ENCODE measurements at regions not wholly inside any gene's neighbourhood (a gene's known extent, or its start where the extent isn't known, plus 50 kb on each side); places are given as distances from the start of the nearest gene placed in this dataset.

DNA sequence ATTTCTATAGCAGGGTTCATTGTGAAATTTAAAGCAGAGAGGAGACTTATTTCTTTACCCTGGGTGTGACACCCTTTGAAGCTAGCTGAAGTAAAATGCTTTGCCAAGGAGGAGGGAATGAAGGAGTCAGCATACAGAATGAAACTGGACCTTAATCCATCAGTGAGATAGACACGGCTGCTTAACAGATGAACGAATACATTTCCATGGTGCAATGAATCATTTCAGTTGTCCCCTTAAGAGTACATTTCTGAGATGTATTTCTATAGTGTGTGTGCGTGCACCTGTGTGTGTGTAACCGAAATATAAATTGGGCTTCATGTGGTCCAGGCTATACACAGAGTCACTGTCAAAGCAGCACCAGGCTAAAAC lies 73.8 kb upstream of the CD93 start:
- no peak for DNase-seq
- Histone ChIP-seq H3K9ac (ENCODE audit: low read depth in 2 of 2, low read length in 2 of 2) (no peak overlapping the region), H3K27ac (no peak overlapping the region), H3K4me1 (peaks cover 21% of the 10 kb centered on the region), H3K36me3 (no peaks in the 10 kb centered on the region), H3K9me3 (no peaks in the 10 kb centered on the region), H3K4me3 (no peak overlapping the region), H3K27me3 (no peaks in the 10 kb centered on the region)
- TF ChIP-seq, protein P1, sequence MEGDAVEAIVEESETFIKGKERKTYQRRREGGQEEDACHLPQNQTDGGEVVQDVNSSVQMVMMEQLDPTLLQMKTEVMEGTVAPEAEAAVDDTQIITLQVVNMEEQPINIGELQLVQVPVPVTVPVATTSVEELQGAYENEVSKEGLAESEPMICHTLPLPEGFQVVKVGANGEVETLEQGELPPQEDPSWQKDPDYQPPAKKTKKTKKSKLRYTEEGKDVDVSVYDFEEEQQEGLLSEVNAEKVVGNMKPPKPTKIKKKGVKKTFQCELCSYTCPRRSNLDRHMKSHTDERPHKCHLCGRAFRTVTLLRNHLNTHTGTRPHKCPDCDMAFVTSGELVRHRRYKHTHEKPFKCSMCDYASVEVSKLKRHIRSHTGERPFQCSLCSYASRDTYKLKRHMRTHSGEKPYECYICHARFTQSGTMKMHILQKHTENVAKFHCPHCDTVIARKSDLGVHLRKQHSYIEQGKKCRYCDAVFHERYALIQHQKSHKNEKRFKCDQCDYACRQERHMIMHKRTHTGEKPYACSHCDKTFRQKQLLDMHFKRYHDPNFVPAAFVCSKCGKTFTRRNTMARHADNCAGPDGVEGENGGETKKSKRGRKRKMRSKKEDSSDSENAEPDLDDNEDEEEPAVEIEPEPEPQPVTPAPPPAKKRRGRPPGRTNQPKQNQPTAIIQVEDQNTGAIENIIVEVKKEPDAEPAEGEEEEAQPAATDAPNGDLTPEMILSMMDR (IDR thresholded peaks at IDR 0.05): no peak
- intact Hi-C loops (cut with DNase I): no loop called here

- no peak overlapping the region for H3K9ac ChIP-seq (ENCODE audit: low read depth in 2 of 2, low read length in 2 of 2)
- no peaks in the 10 kb centered on the region for H3K9me3 ChIP-seq
- no peaks in the 10 kb centered on the region for H3K27me3 ChIP-seq
- TF ChIP-seq, protein P1 (IDR thresholded peaks at IDR 0.05): no peak
- DNase-seq: no peak
- no peak overlapping the region for H3K27ac ChIP-seq
- no peaks in the 10 kb centered on the region for H3K36me3 ChIP-seq
- intact Hi-C loops (cut with DNase I): no loop called here
- H3K4me3 ChIP-seq: no peak overlapping the region
- H3K4me1 ChIP-seq: peaks cover 15% of the 10 kb centered on the region
Observed at GRCh38 chr20:23159256-23159946, 73.3 kb upstream of the CD93 start.

GRCh38 chr20:23157734-23158133 lies 71.6 kb upstream of the CD93 start:
- no peak overlapping the region for H3K27ac ChIP-seq
- H3K4me1 ChIP-seq: peaks cover 10% of the 10 kb centered on the region
- TF ChIP-seq, protein P1 (IDR thresholded peaks at IDR 0.05): no peak
- intact Hi-C loops (cut with DNase I): no loop called here
- no peak overlapping the region for H3K9ac ChIP-seq (ENCODE audit: low read depth in 2 of 2, low read length in 2 of 2)
- H3K9me3 ChIP-seq: no peaks in the 10 kb centered on the region
- H3K36me3 ChIP-seq: no peaks in the 10 kb centered on the region
- H3K27me3 ChIP-seq: no peaks in the 10 kb centered on the region
- H3K4me3 ChIP-seq: no peak overlapping the region
- no peak for DNase-seq

- H3K36me3 ChIP-seq: no peaks in the 10 kb centered on the region
- intact Hi-C loops (cut with DNase I): no loop called here
- no peak overlapping the region for H3K4me3 ChIP-seq
- H3K27me3 ChIP-seq: no peaks in the 10 kb centered on the region
- no peak overlapping the region for H3K9ac ChIP-seq (ENCODE audit: low read depth in 2 of 2, low read length in 2 of 2)
- H3K4me1 ChIP-seq: peaks cover 10% of the 10 kb centered on the region
- no peak overlapping the region for H3K27ac ChIP-seq
- TF ChIP-seq, protein P1 (IDR thresholded peaks at IDR 0.05): no peak
- no peak for DNase-seq
- no peaks in the 10 kb centered on the region for H3K9me3 ChIP-seq
Observed at GRCh38 chr20:23156842-23157423, 70.8 kb upstream of the CD93 start.

DNA sequence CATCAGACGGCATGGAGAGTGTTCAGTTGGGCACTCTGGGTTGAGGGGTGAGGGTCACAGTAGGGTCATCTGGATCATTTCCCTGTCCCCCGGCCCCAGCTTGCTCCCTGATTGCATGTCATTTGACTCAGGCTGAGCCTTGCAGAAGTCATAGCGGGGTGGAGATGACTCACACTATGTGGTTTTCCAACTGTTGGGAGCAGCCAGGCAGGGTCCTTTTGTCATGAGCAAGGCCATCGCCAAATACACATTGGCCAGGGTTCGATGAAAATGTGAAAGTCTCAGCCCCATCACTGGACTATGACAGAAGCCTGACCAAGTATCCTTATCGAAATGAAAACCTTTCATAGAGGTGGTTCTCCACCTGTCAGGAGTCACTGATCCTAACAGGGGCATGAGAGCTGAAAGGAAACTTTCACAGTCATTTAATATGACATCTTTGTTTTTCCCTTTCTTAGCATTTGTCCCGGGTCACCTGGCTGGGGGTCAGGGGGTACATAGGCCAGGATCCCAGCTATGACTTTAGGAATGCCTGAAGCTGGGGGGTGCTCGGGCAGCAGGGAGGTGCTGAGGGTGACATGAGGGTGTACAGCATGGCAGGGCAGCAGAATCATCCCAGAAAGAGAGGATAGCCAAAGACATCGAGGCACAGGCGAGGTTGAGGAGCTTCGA lies 70.2 kb upstream of the CD93 start:
- no peaks in the 10 kb centered on the region for H3K9me3 ChIP-seq
- DNase-seq: no peak
- H3K9ac ChIP-seq (ENCODE audit: low read depth in 2 of 2, low read length in 2 of 2): no peak overlapping the region
- H3K4me1 ChIP-seq: peaks cover 10% of the 10 kb centered on the region
- intact Hi-C loops (cut with DNase I): no loop called here
- no peak overlapping the region for H3K27ac ChIP-seq
- no peaks in the 10 kb centered on the region for H3K27me3 ChIP-seq
- TF ChIP-seq, protein P1 (IDR thresholded peaks at IDR 0.05): no peak
- H3K36me3 ChIP-seq: no peaks in the 10 kb centered on the region
- H3K4me3 ChIP-seq: no peak overlapping the region
